Aorta (tissue), 5 donors: ENCODE measurements at regions not wholly inside any gene's neighbourhood (a gene's known extent, or its start where the extent isn't known, plus 50 kb on each side); places are given as distances from the start of the nearest gene placed in this dataset.

Experiments
- ATAC-seq: fragments of 200-7000 bp; cut with Tn5 transposase; one replicate; pipeline ENCODE4 v1.9.1; 2022; ENCODE audit warnings: moderate library complexity; ENCODE audit not compliant: low FRiP score
- DNase-seq, 2 donors: peaks; one replicate each; pipeline ENCODE4 v3.0.0-alpha.2; 2020
- H3K27ac ChIP-seq, 2 donors: one replicate each; pipeline ENCODE4 v1.5.1; 2013; ENCODE audit warnings: low read length in 2 of 2, mild to moderate bottlenecking in 2 of 2, moderate library complexity in 2 of 2, control low read depth in 1 of 2, inconsistent platforms in 1 of 2, low read depth in 1 of 2
- H3K27me3 ChIP-seq, 2 donors: one replicate each; pipeline ENCODE4 v1.6.1; 2013; ENCODE audit warnings: control low read depth in 1 of 2, low read length in 1 of 2, mild to moderate bottlenecking in 1 of 2, moderate library complexity in 1 of 2; ENCODE audit not compliant: insufficient read depth in 2 of 2, control insufficient read depth in 1 of 2
- H3K36me3 ChIP-seq, 2 donors: one replicate each; pipeline ENCODE4 v1.6.1; 2013; ENCODE audit warnings: control low read depth in 1 of 2, low read length in 1 of 2, mild to moderate bottlenecking in 1 of 2; ENCODE audit not compliant: insufficient read depth in 2 of 2, control insufficient read depth in 1 of 2
- H3K4me1 ChIP-seq, 2 donors: one replicate each; pipeline ENCODE4 v1.6.1; 2013; ENCODE audit warnings: low read length in 2 of 2, control low read depth in 1 of 2, mild to moderate bottlenecking in 1 of 2, moderate library complexity in 1 of 2; ENCODE audit not compliant: insufficient read depth in 2 of 2, control insufficient read depth in 1 of 2
- H3K4me3 ChIP-seq, 2 donors: one replicate each; pipeline ENCODE4 v1.5.1; 2013; ENCODE audit warnings: low read length in 2 of 2, control low read depth in 1 of 2, mild to moderate bottlenecking in 1 of 2
- H3K9me3 ChIP-seq: one replicate; pipeline ENCODE4 v1.6.1; 2013; ENCODE audit warnings: mild to moderate bottlenecking, low read length; ENCODE audit not compliant: control insufficient read depth
- WGBS, 2 donors: extraction: QIAGEN DNeasy Blood & Tissue Kit; methylation state at CpG; one replicate each; pipeline ENCODE4 v1.1.7; 2013; 5-methylcytosine and 5-hydroxymethylcytosine counted together
- intact Hi-C, 2 donors: fragments of 100-400 bp; cut with DNase I; formaldehyde crosslinking; loops; one replicate each; pipeline versions ENCODE4 v1.14.2 to v1.15.0; 2022
- donor health status: healthy with polysubstance abuse.
- donor health status: Bipolar disorder and iron deficiency.
- donor health status: DM: no; HTN: no; CAD: no.
- donor health status: DM: no; HTN: no; CAD: no.
- donor health status: DM: yes; HTN: yes; CAD: no.

DNA sequence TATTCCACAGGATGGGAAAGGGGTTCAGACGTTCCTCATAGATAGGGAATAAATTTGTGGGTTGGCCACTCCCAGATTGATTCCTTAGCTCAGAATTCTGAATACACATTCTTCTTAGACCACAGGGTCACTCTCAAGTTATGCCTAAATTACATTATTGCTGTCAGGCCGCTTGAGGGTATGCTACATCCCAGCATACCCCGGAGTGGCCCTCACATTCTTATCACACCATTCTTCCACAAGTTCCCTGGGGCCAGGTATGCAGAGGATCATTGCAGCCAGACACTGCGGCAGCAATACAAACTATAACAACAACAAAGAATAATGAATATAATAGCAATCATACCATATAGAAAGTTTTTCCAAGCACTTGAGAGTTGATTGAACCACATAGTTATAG, 237.9 kb upstream of the SOX4 start:
- no peak overlapping the region for H3K27ac ChIP-seq

DNA sequence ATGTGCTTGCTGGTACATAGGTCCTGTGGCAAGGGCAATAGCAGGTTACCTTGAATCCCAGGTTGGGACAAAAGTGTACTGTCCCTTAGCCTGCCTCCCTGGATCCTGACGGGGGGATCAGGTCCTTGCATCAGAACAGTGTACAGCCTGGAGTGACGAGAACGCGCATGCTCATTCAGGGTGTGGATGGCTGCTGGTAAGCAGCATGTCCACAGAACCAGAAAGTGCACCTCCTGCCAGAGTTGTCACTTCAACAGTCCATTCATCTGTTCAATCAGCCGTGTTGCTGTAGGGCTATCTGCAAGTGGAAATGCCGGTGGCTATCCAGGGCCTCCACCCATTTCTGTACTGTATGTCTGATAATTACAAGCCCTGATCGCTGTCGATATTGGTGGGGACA, 236.3 kb upstream of the SOX4 start:
- WGBS, 2 donors = 84 to 94% methylated on average over 8 of the region's 8 CpGs
- ATAC-seq = no peak
- no peaks in the 10 kb centered on the region for H3K9me3 ChIP-seq
- H3K4me1 ChIP-seq = no peaks in the 10 kb centered on the region
- H3K27me3 ChIP-seq = no peaks in the 10 kb centered on the region
- H3K36me3 ChIP-seq = no peaks in the 10 kb centered on the region
- DNase-seq = no peak
- H3K4me3 ChIP-seq = no peak overlapping the region
- no peak overlapping the region for H3K27ac ChIP-seq
- intact Hi-C loops = no loop called here

More for the DNA sequence above, 237.9 kb upstream of the SOX4 start:
- no peaks in the 10 kb centered on the region for H3K36me3 ChIP-seq
- DNase-seq (no peak), ATAC-seq (no peak)
- no peaks in the 10 kb centered on the region for H3K27me3 ChIP-seq
- no peaks in the 10 kb centered on the region for H3K4me1 ChIP-seq
- no peaks in the 10 kb centered on the region for H3K9me3 ChIP-seq
- intact Hi-C loops = no loop called here
- H3K4me3 ChIP-seq = no peak overlapping the region
- 94% methylated on average over 4 of the region's 4 CpGs for WGBS, 2 donors

DNA sequence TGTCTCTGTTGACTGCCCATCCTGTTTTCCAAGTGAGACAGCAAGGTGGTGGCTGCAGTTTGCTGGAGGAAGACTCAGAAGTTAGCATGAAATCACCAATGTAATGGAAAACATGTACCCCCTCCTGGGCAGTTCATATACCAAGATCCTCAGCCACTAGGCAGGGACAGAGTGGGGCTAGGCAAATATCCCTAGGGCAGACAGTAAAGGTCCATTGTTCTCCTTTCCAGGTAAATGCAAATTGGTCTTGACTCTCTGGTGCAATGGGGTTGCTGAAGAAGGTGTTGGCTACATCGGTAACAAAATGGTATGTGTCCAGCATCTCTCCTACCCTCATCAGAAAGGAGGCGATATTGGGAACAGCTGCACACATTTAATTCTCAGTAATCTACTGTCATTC, 233.6 kb upstream of the SOX4 start:
- 98 to 100% methylated on average over 2 of the region's 2 CpGs for WGBS, 2 donors
- ATAC-seq (no peak), DNase-seq (no peak)
- Histone ChIP-seq H3K4me3 (no peak overlapping the region), H3K4me1 (no peaks in the 10 kb centered on the region), H3K27ac (no peak overlapping the region), H3K36me3 (no peaks in the 10 kb centered on the region), H3K27me3 (no peaks in the 10 kb centered on the region), H3K9me3 (no peaks in the 10 kb centered on the region)
- intact Hi-C loops = no loop called here

DNA sequence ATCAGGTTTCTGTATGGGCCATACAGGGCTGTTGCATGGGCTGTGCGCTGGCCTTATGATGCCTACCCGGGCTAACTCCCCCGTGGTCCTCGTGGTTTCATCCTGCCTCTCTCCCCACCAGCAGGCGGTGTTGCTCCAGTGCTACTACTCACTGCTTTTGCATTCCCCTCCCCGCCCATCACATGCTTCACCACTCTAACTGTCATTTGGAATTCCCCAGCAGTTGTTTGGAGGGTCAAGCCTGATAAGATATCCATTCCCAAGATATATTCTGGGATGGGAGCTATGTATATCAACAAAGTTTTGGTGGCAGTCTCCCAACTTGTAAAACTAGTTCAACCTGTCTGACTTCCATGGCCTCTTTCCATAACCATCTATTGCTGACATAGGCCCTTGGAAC, 233.2 kb upstream of the SOX4 start:
- Histone ChIP-seq H3K4me1 (no peaks in the 10 kb centered on the region), H3K27me3 (no peaks in the 10 kb centered on the region), H3K36me3 (no peaks in the 10 kb centered on the region), H3K9me3 (no peaks in the 10 kb centered on the region), H3K4me3 (no peak overlapping the region), H3K27ac (no peak overlapping the region)
- DNase-seq (no peak), ATAC-seq (no peak)
- intact Hi-C loops = no loop called here
- 95 to 97% methylated on average over 6 of the region's 6 CpGs for WGBS, 2 donors

DNA sequence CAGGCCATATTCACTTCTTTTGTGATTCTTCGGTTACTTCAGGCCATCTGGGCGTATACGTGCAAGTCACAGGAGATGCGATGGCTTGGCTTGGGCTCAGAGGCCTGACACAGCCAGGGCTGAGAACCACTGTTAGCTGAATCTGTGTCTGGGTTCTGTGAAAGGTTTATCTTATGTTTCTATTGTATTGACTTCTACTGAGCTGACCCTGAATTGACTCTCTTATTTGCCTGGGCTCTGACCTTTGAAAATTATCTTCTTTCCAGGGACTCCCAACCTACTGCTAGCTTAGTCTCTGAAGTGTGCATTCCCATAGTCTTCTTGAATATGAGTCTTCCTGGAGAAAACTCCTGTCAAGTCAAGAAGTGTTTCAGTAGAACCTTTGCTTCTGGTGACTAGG, 226.4 kb upstream of the SOX4 start:
- Histone ChIP-seq H3K36me3 (no peaks in the 10 kb centered on the region), H3K4me3 (no peak overlapping the region)
- WGBS, 2 donors = 95 to 97% methylated on average over 4 of the region's 4 CpGs

DNA sequence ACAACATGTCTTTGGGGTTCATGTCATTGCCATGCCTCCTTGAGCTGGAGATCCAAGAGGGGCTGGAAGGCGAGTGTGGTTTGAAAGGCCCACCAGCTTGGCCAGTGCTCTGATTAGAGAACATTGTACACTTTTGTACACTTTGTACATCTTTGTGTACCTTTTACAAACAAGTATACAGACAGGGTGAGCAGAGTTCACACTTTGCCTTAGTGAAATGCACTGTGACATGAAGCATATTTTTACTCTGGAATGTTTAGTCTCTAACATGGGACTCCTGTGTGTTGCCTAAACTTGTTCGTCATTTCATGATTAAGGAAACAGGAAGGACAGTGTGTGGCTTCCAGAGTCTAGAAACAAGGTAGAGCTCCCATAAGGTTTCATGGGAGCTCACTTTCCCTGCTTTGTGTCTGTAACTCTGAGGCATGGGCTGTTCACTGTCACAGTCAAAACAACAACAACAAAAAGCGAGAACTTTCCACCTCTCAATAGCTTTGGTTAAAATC, 225.8 kb upstream of the SOX4 start:
- intact Hi-C loops = no loop called here

More for the DNA sequence above, 226.4 kb upstream of the SOX4 start:
- no peak for ATAC-seq
- Histone ChIP-seq H3K27ac (no peak overlapping the region), H3K4me1 (no peaks in the 10 kb centered on the region), H3K27me3 (no peaks in the 10 kb centered on the region), H3K9me3 (no peaks in the 10 kb centered on the region)
- no peak for DNase-seq
- intact Hi-C loops = no loop called here

DNA sequence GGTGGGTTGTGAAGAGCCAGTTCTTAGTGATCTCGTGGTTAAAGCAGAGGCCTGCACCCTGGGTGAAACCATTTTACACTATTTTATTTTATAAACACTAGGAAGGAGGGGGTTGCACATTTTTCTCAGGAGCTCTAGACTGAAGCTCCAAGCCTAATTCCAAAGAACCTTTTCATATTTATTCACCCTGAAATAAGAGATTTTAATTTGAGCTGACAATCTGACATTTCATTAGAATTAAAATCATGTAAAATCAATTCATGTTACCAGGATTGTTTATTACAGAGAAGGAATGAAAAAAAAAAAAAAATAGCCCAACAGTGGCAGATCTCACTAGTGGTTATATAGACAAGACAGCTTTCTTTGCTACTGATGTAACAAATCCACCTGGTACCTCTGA, 222.5 kb upstream of the SOX4 start:
- Histone ChIP-seq H3K4me3 (no peak overlapping the region), H3K4me1 (no peaks in the 10 kb centered on the region), H3K27me3 (no peaks in the 10 kb centered on the region), H3K27ac (no peak overlapping the region), H3K36me3 (no peaks in the 10 kb centered on the region), H3K9me3 (no peaks in the 10 kb centered on the region)
- DNase-seq (no peak), ATAC-seq (no peak)
- WGBS, 2 donors = 70% methylated on average over 1 of the region's 1 CpG
- intact Hi-C loops = no loop called here

More for the DNA sequence above, 225.8 kb upstream of the SOX4 start:
- Histone ChIP-seq H3K4me3 (no peak overlapping the region), H3K9me3 (no peaks in the 10 kb centered on the region), H3K27me3 (no peaks in the 10 kb centered on the region), H3K4me1 (no peaks in the 10 kb centered on the region), H3K27ac (no peak overlapping the region), H3K36me3 (no peaks in the 10 kb centered on the region)
- ATAC-seq = no peak
- WGBS, 2 donors = 96 to 98% methylated on average over 3 of the region's 3 CpGs
- no peak for DNase-seq

DNA sequence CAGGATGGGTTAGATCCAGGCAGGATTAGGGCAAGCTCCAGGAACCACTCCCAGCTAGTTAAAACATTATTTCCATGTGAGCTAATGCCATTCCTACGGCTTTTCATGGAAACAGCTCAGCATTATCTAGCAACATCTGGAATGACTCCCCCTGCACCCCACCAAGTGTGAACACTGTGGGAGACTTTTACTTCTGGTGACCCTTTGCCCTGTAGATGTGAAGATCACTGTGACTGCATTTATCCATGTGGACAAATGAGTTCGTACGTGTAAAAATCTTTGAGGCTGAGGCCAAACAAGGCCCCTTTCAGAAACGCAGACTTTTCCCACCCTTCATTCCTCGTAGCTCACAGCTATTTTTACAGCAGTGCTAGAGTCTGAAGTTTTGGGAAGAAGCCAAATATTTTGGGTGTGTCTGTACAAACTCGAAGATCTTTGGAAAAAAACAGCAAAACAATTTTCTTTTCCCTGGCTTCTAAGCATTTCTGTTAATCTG, 221.8 kb upstream of the SOX4 start:
- no peaks in the 10 kb centered on the region for H3K4me1 ChIP-seq
- no peak for ATAC-seq
- intact Hi-C loops = no loop called here
- 9% methylated on average over 6 of the region's 6 CpGs for whole genome bisulfite sequencing, 2 donors
- H3K4me3 ChIP-seq = no peak overlapping the region
- no peaks in the 10 kb centered on the region for H3K36me3 ChIP-seq
- H3K27me3 ChIP-seq = no peaks in the 10 kb centered on the region
- peak overlapping the region in 1 of 2 donors; percentile 45 for H3K27ac ChIP-seq
- H3K9me3 ChIP-seq = no peaks in the 10 kb centered on the region
- no peak for DNase-seq

DNA sequence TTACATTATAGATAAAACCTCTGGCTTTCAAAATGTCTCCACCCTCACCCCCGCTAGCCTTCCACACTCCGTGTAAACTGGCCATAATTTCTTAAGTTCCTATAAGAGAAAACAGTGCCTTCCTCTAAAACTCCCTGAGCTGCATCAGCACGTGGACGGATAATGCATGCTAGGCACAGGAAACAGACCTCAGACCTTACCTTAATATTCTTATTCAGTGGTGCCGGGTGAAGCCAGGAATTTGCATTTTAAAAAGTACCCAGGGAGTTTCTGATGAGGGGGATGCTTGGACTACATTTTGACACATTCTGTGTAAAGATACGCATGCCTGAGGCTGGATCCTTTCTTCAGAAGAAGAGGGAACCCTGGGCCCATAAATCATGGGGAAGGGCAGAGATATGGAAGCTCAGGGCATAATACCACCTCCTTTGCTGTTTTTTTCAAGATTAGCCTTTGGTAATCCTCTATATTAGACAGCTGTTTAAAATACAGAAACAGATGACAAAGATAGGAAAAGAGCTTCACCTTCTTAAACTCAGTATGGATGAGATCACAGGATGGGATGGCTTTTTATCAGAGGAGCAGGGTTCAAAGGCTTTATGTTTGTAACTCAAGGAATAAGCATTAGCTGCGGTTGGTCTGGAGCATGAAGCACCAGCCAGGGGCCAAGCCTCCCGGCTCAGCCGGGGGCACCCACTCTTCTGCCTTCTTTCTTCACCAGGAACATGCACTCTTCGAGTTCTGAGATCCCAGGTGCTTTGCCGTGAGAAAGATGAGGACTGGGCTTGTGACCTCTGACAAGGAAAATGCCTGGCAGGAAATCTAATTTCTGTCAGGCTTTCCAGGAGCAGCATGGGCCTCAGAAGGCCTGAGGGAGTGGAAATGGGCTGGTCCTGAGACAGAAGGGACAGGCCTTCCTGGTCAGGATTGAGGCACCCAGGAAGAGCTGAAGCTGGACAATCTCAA, 218.1 kb upstream of the SOX4 start:
- DNase-seq = no peak
- H3K4me3 ChIP-seq = no peak overlapping the region
- no peaks in the 10 kb centered on the region for H3K27me3 ChIP-seq
- WGBS, 2 donors = 86 to 87% methylated on average over 11 of the region's 11 CpGs
- no peak overlapping the region for H3K27ac ChIP-seq
- ATAC-seq = no peak
- H3K9me3 ChIP-seq = no peaks in the 10 kb centered on the region
- no peaks in the 10 kb centered on the region for H3K36me3 ChIP-seq
- no peaks in the 10 kb centered on the region for H3K4me1 ChIP-seq
- intact Hi-C loops = no loop called here
